Loucy (cell line): ENCODE measurements at regions not wholly inside any gene's neighbourhood (a gene's known extent, or its start where the extent isn't known, plus 50 kb on each side); places are given as distances from the start of the nearest gene placed in this dataset.

ENCODE experiments used
- H2AFZ ChIP-seq: fragments of 200-600 bp; sonication (generic); 2 replicates; pipeline ENCODE4 v1.6.0; 2016; ENCODE audit warnings: antibody characterized with exemption, mild to moderate bottlenecking, low read length, moderate library complexity
- H3F3A ChIP-seq: fragments of 200-600 bp; 2 replicates; pipeline ENCODE4 v1.6.0; 2016; ENCODE audit warnings: antibody characterized with exemption, low read depth, mild to moderate bottlenecking
- H3K27me3 ChIP-seq: fragments of 200-600 bp; sonication (generic); 2 replicates; pipeline ENCODE4 v1.6.1; 2014; ENCODE audit warnings: low read length, mild to moderate bottlenecking; ENCODE audit not compliant: insufficient read depth, poor library complexity, severe bottlenecking
- H3K36me3 ChIP-seq: fragments of 200-600 bp; sonication (generic); 2 replicates; pipeline ENCODE4 v1.6.1; 2016; ENCODE audit warnings: low read length; ENCODE audit not compliant: insufficient read depth
- H3K4me1 ChIP-seq: fragments of 200-600 bp; sonication (generic); 2 replicates; pipeline ENCODE4 v1.5.1; 2014; ENCODE audit warnings: low read length, mild to moderate bottlenecking; ENCODE audit not compliant: insufficient read depth, poor library complexity, severe bottlenecking
- H3K4me2 ChIP-seq: fragments of 200-600 bp; sonication (generic); 2 replicates; pipeline ENCODE4 v1.6.0; 2014; ENCODE audit warnings: antibody characterized with exemption, low read length, low read depth, mild to moderate bottlenecking; ENCODE audit not compliant: poor library complexity, severe bottlenecking
- H3K4me3 ChIP-seq: fragments of 200-600 bp; sonication (generic); 2 replicates; pipeline ENCODE4 v1.5.1; 2014; ENCODE audit warnings: low read length, mild to moderate bottlenecking, mixed read lengths; ENCODE audit not compliant: poor library complexity, severe bottlenecking
- H3K79me2 ChIP-seq: fragments of 200-600 bp; sonication (generic); 2 replicates; pipeline ENCODE4 v1.6.1; 2014; ENCODE audit warnings: low read length; ENCODE audit not compliant: insufficient read depth
- H3K9ac ChIP-seq: fragments of 200-600 bp; sonication (generic); 2 replicates; pipeline ENCODE4 v1.6.0; 2014; ENCODE audit warnings: mild to moderate bottlenecking, low read depth, low read length, moderate library complexity; ENCODE audit not compliant: poor library complexity, severe bottlenecking
- H3K9me2 ChIP-seq: fragments of 200-600 bp; sonication (generic); replicated peaks from 2 replicates; pipeline ENCODE4 v1.6.1; 2016; ENCODE audit warnings: low read depth, low read length, mixed read lengths
- H3K9me3 ChIP-seq: fragments of 200-600 bp; sonication (generic); 2 replicates; pipeline ENCODE4 v1.6.1; 2014; ENCODE audit warnings: mild to moderate bottlenecking, antibody characterized with exemption, low read length, low read depth; ENCODE audit not compliant: insufficient read depth
- H4K20me1 ChIP-seq: fragments of 200-600 bp; sonication (generic); 2 replicates; pipeline ENCODE4 v1.6.0; 2014; ENCODE audit warnings: antibody characterized with exemption, low read length, mild to moderate bottlenecking; ENCODE audit not compliant: insufficient read depth, poor library complexity, severe bottlenecking
- EZH2phosphoT487 ChIP-seq: fragments of 200-600 bp; IDR thresholded peaks from 2 replicates; pipeline ENCODE4 v1.6.1; 2018; ENCODE audit warnings: antibody characterized with exemption, mild to moderate bottlenecking, moderate library complexity, borderline replicate concordance
- TF ChIP-seq, protein P1 (sequence below): fragments of 200-600 bp; sonication (generic); conservative IDR thresholded peaks from 2 replicates; pipeline ENCODE4 v1.5.1; 2014; ENCODE audit warnings: mild to moderate bottlenecking, antibody characterized with exemption, low read length

GRCh38 chr12:65565601-65566560 is 258.4 kb upstream of the HMGA2 start:
- no peaks in the 10 kb centered on the region for H3K4me1 ChIP-seq

GRCh38 chr12:65566751-65567150 is 257.5 kb upstream of the HMGA2 start:
- Histone ChIP-seq H3K4me3 (no peak overlapping the region), H2AFZ (no peak overlapping the region), H3K36me3 (no peaks in the 10 kb centered on the region), H3K27me3 (no peaks in the 10 kb centered on the region), H3K4me2 (no peak overlapping the region), H3K79me2 (no peaks in the 10 kb centered on the region), H3K9ac (no peak overlapping the region), H3K9me3 (no peaks in the 10 kb centered on the region), H4K20me1 (no peaks in the 10 kb centered on the region), H3F3A (no peaks in the 10 kb centered on the region), H3K4me1 (no peaks in the 10 kb centered on the region), H3K9me2 (no peaks in the 10 kb centered on the region)
- TF ChIP-seq EZH2phosphoT487: no peak
- TF ChIP-seq, protein P1, sequence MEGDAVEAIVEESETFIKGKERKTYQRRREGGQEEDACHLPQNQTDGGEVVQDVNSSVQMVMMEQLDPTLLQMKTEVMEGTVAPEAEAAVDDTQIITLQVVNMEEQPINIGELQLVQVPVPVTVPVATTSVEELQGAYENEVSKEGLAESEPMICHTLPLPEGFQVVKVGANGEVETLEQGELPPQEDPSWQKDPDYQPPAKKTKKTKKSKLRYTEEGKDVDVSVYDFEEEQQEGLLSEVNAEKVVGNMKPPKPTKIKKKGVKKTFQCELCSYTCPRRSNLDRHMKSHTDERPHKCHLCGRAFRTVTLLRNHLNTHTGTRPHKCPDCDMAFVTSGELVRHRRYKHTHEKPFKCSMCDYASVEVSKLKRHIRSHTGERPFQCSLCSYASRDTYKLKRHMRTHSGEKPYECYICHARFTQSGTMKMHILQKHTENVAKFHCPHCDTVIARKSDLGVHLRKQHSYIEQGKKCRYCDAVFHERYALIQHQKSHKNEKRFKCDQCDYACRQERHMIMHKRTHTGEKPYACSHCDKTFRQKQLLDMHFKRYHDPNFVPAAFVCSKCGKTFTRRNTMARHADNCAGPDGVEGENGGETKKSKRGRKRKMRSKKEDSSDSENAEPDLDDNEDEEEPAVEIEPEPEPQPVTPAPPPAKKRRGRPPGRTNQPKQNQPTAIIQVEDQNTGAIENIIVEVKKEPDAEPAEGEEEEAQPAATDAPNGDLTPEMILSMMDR: no peak

More at GRCh38 chr12:65565601-65566560, 258.4 kb upstream of the HMGA2 start:
- Histone ChIP-seq H3K79me2 (no peaks in the 10 kb centered on the region), H3K4me3 (no peak overlapping the region), H3K4me2 (no peak overlapping the region), H3K9ac (no peak overlapping the region), H2AFZ (no peak overlapping the region), H4K20me1 (no peaks in the 10 kb centered on the region), H3K36me3 (no peaks in the 10 kb centered on the region), H3F3A (no peaks in the 10 kb centered on the region), H3K9me3 (no peaks in the 10 kb centered on the region), H3K27me3 (no peaks in the 10 kb centered on the region), H3K9me2 (no peaks in the 10 kb centered on the region)
- TF ChIP-seq, protein P1: no peak
- no peak for TF ChIP-seq EZH2phosphoT487

- Histone ChIP-seq H3K36me3 (no peaks in the 10 kb centered on the region), H3K27me3 (no peaks in the 10 kb centered on the region), H3K4me2 (no peak overlapping the region), H3K9me2 (no peaks in the 10 kb centered on the region), H3K9ac (no peak overlapping the region), H2AFZ (no peak overlapping the region), H4K20me1 (no peaks in the 10 kb centered on the region), H3F3A (no peaks in the 10 kb centered on the region), H3K9me3 (no peaks in the 10 kb centered on the region), H3K79me2 (no peaks in the 10 kb centered on the region), H3K4me3 (no peak overlapping the region), H3K4me1 (no peaks in the 10 kb centered on the region)
- TF ChIP-seq, protein P1: no peak
- no peak for TF ChIP-seq EZH2phosphoT487
Measured at GRCh38 chr12:65567820-65568219, 256.5 kb upstream of the HMGA2 start.
